DOHH2 (cell line): ENCODE measurements at regions not wholly inside any gene's neighbourhood (a gene's known extent, or its start where the extent isn't known, plus 50 kb on each side); places are given as distances from the start of the nearest gene placed in this dataset.

Experiments
- H3F3A ChIP-seq: fragments of 200-600 bp; sonication (generic), shearing (Covaris generic); 2 replicates; pipeline ENCODE4 v1.6.0; 2016; ENCODE audit warnings: antibody characterized with exemption, mild to moderate bottlenecking; ENCODE audit not compliant: control insufficient read depth, insufficient read depth
- H3K27ac ChIP-seq: fragments of 200-600 bp; sonication (generic); 2 replicates; pipeline ENCODE4 v1.5.1; 2014; ENCODE audit warnings: low read depth, mild to moderate bottlenecking, low read length, moderate library complexity
- H3K27me3 ChIP-seq: fragments of 200-600 bp; sonication (generic); 2 replicates; pipeline ENCODE4 v1.6.1; 2014; ENCODE audit warnings: mild to moderate bottlenecking, low read length, mixed read lengths; ENCODE audit not compliant: control insufficient read depth
- H3K36me3 ChIP-seq: fragments of 200-600 bp; sonication (generic); 2 replicates; pipeline ENCODE4 v1.6.1; 2014; ENCODE audit warnings: mild to moderate bottlenecking, low read length, moderate library complexity, mixed read lengths; ENCODE audit not compliant: control insufficient read depth
- H3K4me1 ChIP-seq: fragments of 200-600 bp; sonication (generic); 2 replicates; pipeline ENCODE4 v1.6.1; 2014; ENCODE audit warnings: mild to moderate bottlenecking, low read length, mixed read lengths; ENCODE audit not compliant: control insufficient read depth
- H3K4me2 ChIP-seq: fragments of 200-600 bp; sonication (generic); 2 replicates; pipeline ENCODE4 v1.6.0; 2014; ENCODE audit warnings: mild to moderate bottlenecking, low read length, moderate library complexity
- H3K4me3 ChIP-seq: fragments of 200-600 bp; sonication (generic); 2 replicates; pipeline ENCODE4 v1.5.1; 2014; ENCODE audit warnings: mild to moderate bottlenecking, low read length, mixed read lengths
- H3K79me2 ChIP-seq: fragments of 200-600 bp; sonication (generic); 2 replicates; pipeline ENCODE4 v1.6.1; 2014; ENCODE audit warnings: mild to moderate bottlenecking, low read length, mixed read lengths; ENCODE audit not compliant: control insufficient read depth
- H3K9me2 ChIP-seq: fragments of 200-600 bp; sonication (generic); replicated peaks from 2 replicates; pipeline ENCODE4 v1.6.1; 2014; ENCODE audit warnings: mild to moderate bottlenecking, low read length, mixed read lengths; ENCODE audit not compliant: control insufficient read depth
- H3K9me3 ChIP-seq: fragments of 200-600 bp; sonication (generic); 2 replicates; pipeline ENCODE4 v1.6.1; 2014; ENCODE audit warnings: antibody characterized with exemption, low read length, mixed read lengths; ENCODE audit not compliant: control insufficient read depth, insufficient read depth
- H4K20me1 ChIP-seq: fragments of 200-600 bp; sonication (generic); 2 replicates; pipeline ENCODE4 v1.6.0; 2014; ENCODE audit warnings: low read depth, mild to moderate bottlenecking, antibody characterized with exemption, low read length, moderate library complexity; ENCODE audit not compliant: control insufficient read depth, insufficient read depth
- EZH2phosphoT487 ChIP-seq: fragments of 200-600 bp; sonication (generic); IDR thresholded peaks from 2 replicates; pipeline ENCODE4 v1.6.1; 2017; ENCODE audit warnings: borderline replicate concordance, mild to moderate bottlenecking, antibody characterized with exemption, low read length, moderate library complexity, mixed read lengths
- TF ChIP-seq, protein P1 (sequence below): fragments of 200-600 bp; sonication (generic); IDR thresholded peaks from one replicate; pipeline ENCODE4 v1.5.1; 2014; ENCODE audit warnings: antibody characterized with exemption, mild to moderate bottlenecking, low read depth, low read length; ENCODE audit not compliant: poor library complexity, severe bottlenecking

DNA sequence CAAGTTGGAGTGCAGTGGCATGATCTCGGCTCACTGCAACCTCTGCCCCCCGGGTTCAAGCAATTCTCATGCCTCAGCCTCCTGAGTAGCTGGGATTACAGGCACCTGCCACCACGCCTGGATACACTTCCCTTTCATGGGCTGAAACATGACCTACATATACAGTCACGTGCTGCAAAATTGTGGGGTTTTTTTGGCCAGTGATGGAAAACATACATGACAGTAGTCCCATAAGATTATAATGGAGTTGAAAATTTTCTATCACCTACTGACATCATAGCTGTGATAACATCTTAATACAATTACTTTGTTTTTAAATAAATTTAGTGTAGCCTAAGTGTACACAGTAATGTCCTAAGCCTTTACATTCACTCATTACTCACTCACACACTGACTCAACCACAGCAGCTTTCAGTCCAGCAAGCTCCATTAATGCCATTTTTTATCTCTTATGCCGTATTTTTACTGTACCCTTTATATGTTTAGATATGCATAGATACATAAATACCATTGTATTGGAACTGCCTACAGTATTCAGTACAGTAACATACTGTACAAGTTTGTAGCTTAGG lies 79.9 kb upstream of the TMEM196 start:
- Histone ChIP-seq H3K4me2 (no peak overlapping the region), H3K4me1 (no peaks in the 10 kb centered on the region), H4K20me1 (no peaks in the 10 kb centered on the region), H3K79me2 (no peaks in the 10 kb centered on the region), H3K27ac (no peak overlapping the region), H3F3A (no peaks in the 10 kb centered on the region), H3K9me2 (no peaks in the 10 kb centered on the region), H3K4me3 (no peak overlapping the region), H3K36me3 (no peaks in the 10 kb centered on the region), H3K27me3 (no peaks in the 10 kb centered on the region), H3K9me3 (no peaks in the 10 kb centered on the region)
- no peak for TF ChIP-seq EZH2phosphoT487
- TF ChIP-seq, protein P1, sequence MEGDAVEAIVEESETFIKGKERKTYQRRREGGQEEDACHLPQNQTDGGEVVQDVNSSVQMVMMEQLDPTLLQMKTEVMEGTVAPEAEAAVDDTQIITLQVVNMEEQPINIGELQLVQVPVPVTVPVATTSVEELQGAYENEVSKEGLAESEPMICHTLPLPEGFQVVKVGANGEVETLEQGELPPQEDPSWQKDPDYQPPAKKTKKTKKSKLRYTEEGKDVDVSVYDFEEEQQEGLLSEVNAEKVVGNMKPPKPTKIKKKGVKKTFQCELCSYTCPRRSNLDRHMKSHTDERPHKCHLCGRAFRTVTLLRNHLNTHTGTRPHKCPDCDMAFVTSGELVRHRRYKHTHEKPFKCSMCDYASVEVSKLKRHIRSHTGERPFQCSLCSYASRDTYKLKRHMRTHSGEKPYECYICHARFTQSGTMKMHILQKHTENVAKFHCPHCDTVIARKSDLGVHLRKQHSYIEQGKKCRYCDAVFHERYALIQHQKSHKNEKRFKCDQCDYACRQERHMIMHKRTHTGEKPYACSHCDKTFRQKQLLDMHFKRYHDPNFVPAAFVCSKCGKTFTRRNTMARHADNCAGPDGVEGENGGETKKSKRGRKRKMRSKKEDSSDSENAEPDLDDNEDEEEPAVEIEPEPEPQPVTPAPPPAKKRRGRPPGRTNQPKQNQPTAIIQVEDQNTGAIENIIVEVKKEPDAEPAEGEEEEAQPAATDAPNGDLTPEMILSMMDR, result no peak

DNA sequence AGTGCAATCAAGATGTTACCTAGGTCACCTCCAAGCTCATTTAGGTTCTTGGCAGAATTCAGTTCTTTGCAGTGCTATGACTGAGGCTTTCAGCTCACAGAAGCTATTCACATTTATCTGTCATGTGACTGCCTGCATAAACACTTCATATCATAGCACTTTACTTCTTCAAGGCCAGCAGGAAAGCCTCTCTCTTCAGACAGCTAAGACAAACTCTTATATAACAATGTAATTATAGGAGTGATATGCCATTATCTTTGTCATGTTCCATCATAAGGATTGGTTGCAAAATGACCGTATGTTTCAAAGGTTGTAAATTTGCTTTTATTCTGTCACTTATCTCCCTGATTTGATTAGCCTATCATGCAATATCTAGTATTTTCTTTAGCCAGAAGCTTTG lies 78.8 kb upstream of the TMEM196 start:
- Histone ChIP-seq H3F3A (no peaks in the 10 kb centered on the region), H3K9me2 (no peaks in the 10 kb centered on the region), H3K79me2 (no peaks in the 10 kb centered on the region), H3K4me1 (no peaks in the 10 kb centered on the region), H3K4me3 (no peak overlapping the region), H3K9me3 (no peaks in the 10 kb centered on the region), H3K4me2 (no peak overlapping the region), H3K27ac (no peak overlapping the region), H3K36me3 (no peaks in the 10 kb centered on the region), H3K27me3 (no peaks in the 10 kb centered on the region), H4K20me1 (no peaks in the 10 kb centered on the region)
- no peak for TF ChIP-seq EZH2phosphoT487
- TF ChIP-seq, protein P1, result no peak

DNA sequence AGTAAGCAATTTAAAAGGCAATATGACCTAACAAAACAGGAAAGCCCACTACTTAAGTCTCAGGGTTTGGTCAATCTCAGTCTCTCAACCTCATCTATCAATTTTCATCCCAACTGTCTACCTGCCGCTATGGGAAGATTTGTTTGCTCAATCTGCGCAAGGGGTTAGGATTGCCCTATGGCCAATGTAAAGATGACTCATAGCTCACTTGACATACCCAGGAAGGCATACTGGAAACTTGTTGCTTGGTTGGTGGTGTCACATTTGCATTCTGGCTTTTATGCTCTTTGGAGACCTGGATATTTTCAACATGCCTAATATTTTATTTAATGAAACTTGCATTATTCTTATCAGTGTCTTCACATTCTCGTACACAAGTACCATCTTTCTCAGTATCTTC lies 78.1 kb upstream of the TMEM196 start:
- H3K4me2 ChIP-seq, result no peak overlapping the region
- no peaks in the 10 kb centered on the region for H3K36me3 ChIP-seq
- no peaks in the 10 kb centered on the region for H3K79me2 ChIP-seq
- no peaks in the 10 kb centered on the region for H3K4me1 ChIP-seq
- H3K9me3 ChIP-seq, result no peaks in the 10 kb centered on the region
- no peaks in the 10 kb centered on the region for H3K27me3 ChIP-seq
- no peak overlapping the region for H3K4me3 ChIP-seq
- H4K20me1 ChIP-seq, result no peaks in the 10 kb centered on the region
- no peak for TF ChIP-seq EZH2phosphoT487
- TF ChIP-seq, protein P1, result no peak
- H3K9me2 ChIP-seq, result no peaks in the 10 kb centered on the region
- no peak overlapping the region for H3K27ac ChIP-seq
- H3F3A ChIP-seq, result no peaks in the 10 kb centered on the region
